ENCODE measurements at regions not wholly inside any gene's neighbourhood (a gene's known extent, or its start where the extent isn't known, plus 50 kb on each side); places are given as distances from the start of the nearest gene placed in this dataset.

GRCh38 chr20:60123096-60123495 lies 164.9 kb downstream of the CDH26 start:
- 71 to 88% (median 76%) methylated on average over 8 of the region's 8 CpGs for WGBS, 3 donors
- Histone ChIP-seq H3K4me1 (ENCODE audit: insufficient read depth) (no peaks in the 10 kb centered on the region), H3K27me3 (no peaks in the 10 kb centered on the region), H3K36me3 (no peaks in the 10 kb centered on the region), H3K4me3 (no peak overlapping the region), H3K9me3 (no peaks in the 10 kb centered on the region), H3K27ac (no peak overlapping the region)
- no peak for DNase-seq
- no peak for TF ChIP-seq CTCF (IDR thresholded peaks at IDR 0.05)
- TF ChIP-seq POLR2A (IDR thresholded peaks at IDR 0.05): no peak
- no peak for TF ChIP-seq EP300 (IDR thresholded peaks at IDR 0.05)
- intact Hi-C loops (cut with DNase I): no loop called here

GRCh38 chr20:60123652-60124051 lies 165.4 kb downstream of the CDH26 start:
- Histone ChIP-seq H3K4me1 (ENCODE audit: insufficient read depth) (no peaks in the 10 kb centered on the region), H3K9me3 (no peaks in the 10 kb centered on the region), H3K27ac (no peak overlapping the region), H3K36me3 (no peaks in the 10 kb centered on the region), H3K4me3 (no peak overlapping the region), H3K27me3 (no peaks in the 10 kb centered on the region)
- TF ChIP-seq EP300 (IDR thresholded peaks at IDR 0.05) (no peak), POLR2A (IDR thresholded peaks at IDR 0.05) (no peak), CTCF (IDR thresholded peaks at IDR 0.05) (no peak)
- WGBS, 3 donors: 86 to 90% (median 90%) methylated on average over 4 of the region's 4 CpGs
- no peak for DNase-seq
- intact Hi-C loops (cut with DNase I): no loop called here

- no peak for TF ChIP-seq EP300 (IDR thresholded peaks at IDR 0.05)
- no peak for TF ChIP-seq POLR2A (IDR thresholded peaks at IDR 0.05)
- no peak for TF ChIP-seq CTCF (IDR thresholded peaks at IDR 0.05)
- Histone ChIP-seq H3K4me3 (no peak overlapping the region), H3K9me3 (no peaks in the 10 kb centered on the region), H3K36me3 (no peaks in the 10 kb centered on the region), H3K27ac (no peak overlapping the region), H3K4me1 (ENCODE audit: insufficient read depth) (no peaks in the 10 kb centered on the region), H3K27me3 (no peaks in the 10 kb centered on the region)
- no peak for DNase-seq
- intact Hi-C loops (cut with DNase I): no loop called here
- WGBS, 3 donors: 37 to 51% (median 39%) methylated on average over 3 of the region's 3 CpGs
Measured at GRCh38 chr20:60124776-60125381, 166.7 kb downstream of the CDH26 start.

- intact Hi-C loops (cut with DNase I): no loop called here
- no peaks in the 10 kb centered on the region for H3K4me1 ChIP-seq (ENCODE audit: insufficient read depth)
- H3K36me3 ChIP-seq: no peaks in the 10 kb centered on the region
- no peak overlapping the region for H3K27ac ChIP-seq
- 68 to 78% (median 75%) methylated on average over 8 of the region's 8 CpGs for WGBS, 3 donors
- no peak for DNase-seq
- TF ChIP-seq EP300 (IDR thresholded peaks at IDR 0.05) (no peak), POLR2A (IDR thresholded peaks at IDR 0.05) (no peak), CTCF (IDR thresholded peaks at IDR 0.05) (no peak)
- H3K4me3 ChIP-seq: no peak overlapping the region
- no peaks in the 10 kb centered on the region for H3K27me3 ChIP-seq
- no peaks in the 10 kb centered on the region for H3K9me3 ChIP-seq
Measured at GRCh38 chr20:60125513-60125912, 167.3 kb downstream of the CDH26 start.
